Activated T-cell treated with anti-CD3 and anti-CD28 coated beads, Interleukin-2, amount 50 U/mL, for 24 hours (primary cell): ENCODE measurements at regions not wholly inside any gene's neighbourhood (a gene's known extent, or its start where the extent isn't known, plus 50 kb on each side); places are given as distances from the start of the nearest gene placed in this dataset.

Source experiments
- DNase-seq: peaks from one replicate; pipeline ENCODE4 v3.0.0-alpha.2; 2020
- H3K27ac Mint-ChIP-seq: 2 replicates; pipeline ENCODE4 v1.8.0; 2020; ENCODE audit warnings: mild to moderate bottlenecking, mixed read lengths
- H3K27me3 Mint-ChIP-seq: 2 replicates; pipeline ENCODE4 v1.8.0; 2020; ENCODE audit warnings: mixed read lengths
- H3K36me3 Mint-ChIP-seq: 2 replicates; pipeline ENCODE4 v1.8.0; 2020; ENCODE audit warnings: low read depth, mixed read lengths
- H3K4me1 Mint-ChIP-seq: 2 replicates; pipeline ENCODE4 v1.8.0; 2020; ENCODE audit warnings: low read depth, mixed read lengths
- H3K4me3 Mint-ChIP-seq: 2 replicates; pipeline ENCODE4 v1.8.0; 2020; ENCODE audit warnings: mild to moderate bottlenecking, moderate library complexity, mixed read lengths
- H3K9me3 Mint-ChIP-seq: 2 replicates; pipeline ENCODE4 v1.8.0; 2020; ENCODE audit warnings: mixed read lengths

- no peak for DNase-seq
- Mint-ChIP-seq H3K36me3 (no peaks in the 10 kb centered on the region), H3K4me1 (no peaks in the 10 kb centered on the region), H3K27me3 (no peaks in the 10 kb centered on the region), H3K4me3 (no peak overlapping the region), H3K9me3 (peaks cover 13% of the 10 kb centered on the region), H3K27ac (no peak overlapping the region)
Observed at GRCh38 chr5:166324372-166324771, 1967.1 kb upstream of the WWC1 start.

- Mint-ChIP-seq H3K36me3 (no peaks in the 10 kb centered on the region), H3K9me3 (peaks cover 13% of the 10 kb centered on the region), H3K27ac (no peak overlapping the region), H3K27me3 (no peaks in the 10 kb centered on the region), H3K4me3 (no peak overlapping the region), H3K4me1 (no peaks in the 10 kb centered on the region)
- DNase-seq = no peak
Observed at GRCh38 chr5:166329149-166329800, 1962.2 kb upstream of the WWC1 start.

- Mint-ChIP-seq H3K36me3 (no peaks in the 10 kb centered on the region), H3K9me3 (peaks cover 7% of the 10 kb centered on the region)
- no peak for DNase-seq
Observed at GRCh38 chr5:166330036-166330435, 1961.4 kb upstream of the WWC1 start.

GRCh38 chr5:166331521-166331920, 1959.9 kb upstream of the WWC1 start:
- DNase-seq = no peak
- no peak overlapping the region for H3K27ac Mint-ChIP-seq
- no peak overlapping the region for H3K4me3 Mint-ChIP-seq
- no peaks in the 10 kb centered on the region for H3K27me3 Mint-ChIP-seq
- peaks cover 18% of the 10 kb centered on the region for H3K9me3 Mint-ChIP-seq
- H3K36me3 Mint-ChIP-seq = no peaks in the 10 kb centered on the region
- no peaks in the 10 kb centered on the region for H3K4me1 Mint-ChIP-seq

More at GRCh38 chr5:166330036-166330435, 1961.4 kb upstream of the WWC1 start:
- Mint-ChIP-seq H3K27ac (no peak overlapping the region), H3K4me3 (no peak overlapping the region), H3K27me3 (no peaks in the 10 kb centered on the region), H3K4me1 (no peaks in the 10 kb centered on the region)

- Mint-ChIP-seq H3K4me1 (no peaks in the 10 kb centered on the region), H3K27me3 (no peaks in the 10 kb centered on the region), H3K36me3 (no peaks in the 10 kb centered on the region), H3K9me3 (peaks cover 26% of the 10 kb centered on the region), H3K27ac (no peak overlapping the region), H3K4me3 (no peak overlapping the region)
- DNase-seq = no peak
Observed at GRCh38 chr5:166338801-166339200, 1952.6 kb upstream of the WWC1 start.

- no peaks in the 10 kb centered on the region for H3K4me1 Mint-ChIP-seq
- no peaks in the 10 kb centered on the region for H3K27me3 Mint-ChIP-seq
- no peak for DNase-seq
- peaks cover 25% of the 10 kb centered on the region for H3K9me3 Mint-ChIP-seq
- no peak overlapping the region for H3K27ac Mint-ChIP-seq
- no peak overlapping the region for H3K4me3 Mint-ChIP-seq
- H3K36me3 Mint-ChIP-seq = no peaks in the 10 kb centered on the region
Observed at GRCh38 chr5:166340039-166340438, 1951.4 kb upstream of the WWC1 start.

GRCh38 chr5:166341740-166342337, 1949.6 kb upstream of the WWC1 start:
- no peak overlapping the region for H3K4me3 Mint-ChIP-seq
- no peaks in the 10 kb centered on the region for H3K27me3 Mint-ChIP-seq
- peaks cover 12% of the 10 kb centered on the region for H3K9me3 Mint-ChIP-seq
- H3K27ac Mint-ChIP-seq = no peak overlapping the region
- no peaks in the 10 kb centered on the region for H3K4me1 Mint-ChIP-seq
- DNase-seq = no peak
- no peaks in the 10 kb centered on the region for H3K36me3 Mint-ChIP-seq

- Mint-ChIP-seq H3K4me3 (no peak overlapping the region), H3K27me3 (no peaks in the 10 kb centered on the region), H3K4me1 (no peaks in the 10 kb centered on the region), H3K27ac (no peak overlapping the region), H3K36me3 (no peaks in the 10 kb centered on the region), H3K9me3 (peaks cover 11% of the 10 kb centered on the region)
- DNase-seq = no peak
Observed at GRCh38 chr5:166342402-166342801, 1949.0 kb upstream of the WWC1 start.

GRCh38 chr5:166346726-166347374, 1944.6 kb upstream of the WWC1 start:
- H3K4me3 Mint-ChIP-seq = no peak overlapping the region
- H3K9me3 Mint-ChIP-seq = peaks cover 10% of the 10 kb centered on the region
- no peak for DNase-seq
- no peaks in the 10 kb centered on the region for H3K36me3 Mint-ChIP-seq
- no peaks in the 10 kb centered on the region for H3K27me3 Mint-ChIP-seq
- no peaks in the 10 kb centered on the region for H3K4me1 Mint-ChIP-seq
- H3K27ac Mint-ChIP-seq = no peak overlapping the region

- no peak overlapping the region for H3K27ac Mint-ChIP-seq
- H3K9me3 Mint-ChIP-seq = peaks cover 6% of the 10 kb centered on the region
- no peak overlapping the region for H3K4me3 Mint-ChIP-seq
- no peak for DNase-seq
- no peaks in the 10 kb centered on the region for H3K36me3 Mint-ChIP-seq
- no peaks in the 10 kb centered on the region for H3K27me3 Mint-ChIP-seq
- H3K4me1 Mint-ChIP-seq = no peaks in the 10 kb centered on the region
Observed at GRCh38 chr5:166349046-166349445, 1942.4 kb upstream of the WWC1 start.

- H3K27me3 Mint-ChIP-seq = no peaks in the 10 kb centered on the region
- no peak overlapping the region for H3K27ac Mint-ChIP-seq
- no peak overlapping the region for H3K4me3 Mint-ChIP-seq
- no peaks in the 10 kb centered on the region for H3K36me3 Mint-ChIP-seq
- DNase-seq = no peak
- no peaks in the 10 kb centered on the region for H3K4me1 Mint-ChIP-seq
- peaks cover 6% of the 10 kb centered on the region for H3K9me3 Mint-ChIP-seq
Observed at GRCh38 chr5:166353580-166353979, 1937.9 kb upstream of the WWC1 start.

- DNase-seq = no peak
- Mint-ChIP-seq H3K27me3 (no peaks in the 10 kb centered on the region), H3K36me3 (no peaks in the 10 kb centered on the region), H3K4me1 (no peaks in the 10 kb centered on the region), H3K27ac (no peak overlapping the region), H3K9me3 (peaks cover 7% of the 10 kb centered on the region), H3K4me3 (no peak overlapping the region)
Observed at GRCh38 chr5:166354332-166354731, 1937.1 kb upstream of the WWC1 start.

- Mint-ChIP-seq H3K9me3 (peaks cover 9% of the 10 kb centered on the region), H3K4me3 (no peak overlapping the region), H3K4me1 (no peaks in the 10 kb centered on the region), H3K27me3 (no peaks in the 10 kb centered on the region), H3K27ac (no peak overlapping the region), H3K36me3 (no peaks in the 10 kb centered on the region)
- no peak for DNase-seq
Observed at GRCh38 chr5:166356096-166356495, 1935.3 kb upstream of the WWC1 start.

GRCh38 chr5:166358127-166358830, 1933.2 kb upstream of the WWC1 start:
- Mint-ChIP-seq H3K9me3 (peaks cover 10% of the 10 kb centered on the region), H3K36me3 (no peaks in the 10 kb centered on the region), H3K4me1 (no peaks in the 10 kb centered on the region), H3K4me3 (no peak overlapping the region), H3K27ac (no peak overlapping the region), H3K27me3 (no peaks in the 10 kb centered on the region)
- DNase-seq = no peak
